GM18498 (cell line): ENCODE measurements at regions not wholly inside any gene's neighbourhood (a gene's known extent, or its start where the extent isn't known, plus 50 kb on each side); places are given as distances from the start of the nearest gene placed in this dataset.
"Not testable (repeated sequence)": the region's sequence is repeated elsewhere in the genome, so short reads cannot be mapped to it uniquely, and the experiment has no call there.

Experiments
- ATAC-seq: cut with Tn5 transposase; IDR thresholded peaks from one replicate; pipeline ENCODE4 v1.9.1; 2021; ENCODE audit warnings: mild to moderate bottlenecking, moderate library complexity; ENCODE audit not compliant: unreplicated experiment

DNA sequence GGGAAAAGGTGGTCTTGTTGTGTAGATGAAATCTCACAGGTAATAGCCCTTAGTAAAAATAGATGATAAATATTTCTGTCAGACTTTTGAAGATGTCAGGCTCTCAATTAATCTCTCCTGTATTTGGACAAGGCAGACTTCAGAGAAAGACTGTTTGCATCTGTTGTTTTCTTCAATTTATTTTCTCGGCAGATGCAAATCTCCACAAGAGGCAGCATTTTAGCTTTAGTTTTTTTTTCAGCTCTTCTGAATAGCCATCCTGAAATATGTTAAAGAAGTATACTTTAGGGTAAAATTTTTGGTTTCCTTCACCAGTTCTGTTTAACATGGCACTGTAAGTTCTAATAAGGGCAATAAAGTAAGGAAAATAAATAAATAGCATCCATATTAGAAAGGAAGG, 685.1 kb downstream of the SI start:
- ATAC-seq = no peak

DNA sequence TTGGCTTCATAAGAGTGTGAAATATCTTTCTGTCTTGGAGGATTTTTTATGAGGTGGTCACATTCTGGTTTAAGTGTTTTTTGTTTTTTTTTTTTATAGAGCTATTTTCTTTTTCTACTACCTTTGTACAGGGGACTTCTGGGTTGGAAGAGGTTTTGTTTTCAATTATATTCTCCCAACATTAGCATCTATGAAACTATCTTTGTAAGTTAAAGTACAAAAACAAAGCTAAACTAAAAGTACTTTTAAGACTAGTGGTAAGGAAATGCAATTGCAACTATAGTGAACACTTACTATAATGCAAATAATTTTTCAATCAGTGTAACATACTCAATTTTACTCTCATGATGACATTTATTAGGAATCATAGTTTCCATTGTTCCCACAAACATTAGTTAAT, 688.2 kb downstream of the SI start:
- no peak for ATAC-seq

DNA sequence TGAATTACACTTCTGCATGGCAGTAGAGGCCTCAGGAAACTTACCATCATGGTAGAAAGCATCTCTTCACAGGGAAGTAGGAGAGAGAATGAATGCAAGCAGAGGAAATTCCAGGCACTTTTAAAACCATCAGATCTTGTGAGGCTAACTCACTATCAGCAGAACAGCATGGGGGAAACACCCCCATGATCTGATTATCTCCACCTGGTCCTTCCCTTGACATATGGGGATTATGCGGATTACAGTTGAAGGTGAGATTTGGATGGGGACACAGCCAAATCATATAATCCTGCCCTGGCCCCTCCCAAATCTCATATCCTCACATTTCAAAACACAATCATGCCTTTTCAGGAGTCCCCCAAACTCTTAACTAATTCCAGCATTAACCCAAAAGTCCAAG, 691.1 kb downstream of the SI start:
- ATAC-seq = no peak

DNA sequence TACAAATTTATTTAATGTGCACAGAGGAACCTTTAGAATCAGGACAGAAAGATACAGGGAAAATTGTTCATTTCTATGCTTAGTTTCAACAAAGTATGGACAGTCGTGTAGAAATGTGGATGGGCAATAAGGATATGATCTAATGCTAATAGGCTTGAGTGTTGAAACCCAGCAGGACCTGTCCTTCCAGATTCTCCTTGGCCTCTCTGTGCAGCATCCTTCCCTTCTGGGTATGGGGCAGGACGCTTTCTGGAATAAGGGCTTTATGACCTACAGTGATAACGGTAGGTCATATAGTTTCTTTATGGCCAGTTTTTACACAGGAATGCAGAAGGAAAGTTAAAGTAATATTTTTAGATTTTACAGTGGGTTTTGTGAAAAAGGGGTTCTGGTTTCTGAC, 698.1 kb downstream of the SI start:
- ATAC-seq = no peak

DNA sequence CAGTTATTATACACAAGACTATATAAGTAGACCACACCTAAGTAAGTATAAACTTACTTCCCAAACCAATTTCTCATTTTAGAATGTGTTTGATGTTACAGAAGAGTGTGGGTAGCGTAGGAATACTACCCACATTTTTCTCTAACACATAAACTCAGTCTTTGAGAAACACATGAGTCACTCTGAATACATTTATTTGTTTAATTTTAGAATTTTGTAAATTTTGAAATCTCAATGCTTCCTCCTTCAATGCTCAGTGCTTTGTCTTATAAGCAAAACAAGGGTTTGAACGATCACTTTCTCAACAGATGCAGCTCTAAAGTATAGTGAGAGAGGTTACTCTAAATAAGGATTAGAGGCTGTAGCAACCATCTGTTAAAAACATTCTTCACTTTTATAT, 700.8 kb downstream of the SI start:
- ATAC-seq = no peak

DNA sequence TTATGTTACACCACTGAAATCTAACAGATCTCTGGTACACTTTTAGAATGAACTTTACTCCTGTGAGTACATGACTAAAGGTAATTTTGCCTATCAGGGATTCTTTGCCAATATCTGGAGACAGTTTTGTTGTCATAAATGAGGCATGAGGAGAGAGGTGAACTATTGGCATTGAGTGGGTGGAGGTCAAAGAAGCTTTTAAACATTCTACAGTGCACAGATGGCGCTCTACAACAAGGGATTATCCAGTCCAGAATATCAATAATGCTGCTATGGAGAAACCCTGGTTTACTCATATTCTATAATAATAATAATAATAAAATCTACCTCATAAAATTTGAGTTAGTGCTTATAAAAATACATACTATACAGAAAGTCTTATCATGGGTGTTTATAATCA, 702.3 kb downstream of the SI start:
- no peak for ATAC-seq

DNA sequence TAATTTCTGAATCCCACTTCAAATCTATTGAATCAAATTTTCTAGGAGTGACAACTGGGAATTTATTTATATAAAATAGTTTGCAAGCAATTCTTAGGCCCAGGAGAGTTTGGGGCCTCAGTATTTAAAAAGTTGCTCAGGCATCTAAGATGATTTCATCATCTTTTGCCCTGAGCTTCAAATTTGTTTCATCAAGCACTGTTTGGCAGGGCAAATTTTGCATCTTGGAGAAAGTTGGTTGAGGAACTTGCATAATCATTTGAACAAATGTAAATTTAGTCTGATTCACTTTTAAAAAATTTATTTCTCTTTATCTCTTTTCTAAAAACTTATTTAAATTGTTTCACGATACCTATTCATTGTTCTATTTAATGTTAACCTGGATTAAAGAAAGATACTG, 702.8 kb downstream of the SI start:
- no peak for ATAC-seq

DNA sequence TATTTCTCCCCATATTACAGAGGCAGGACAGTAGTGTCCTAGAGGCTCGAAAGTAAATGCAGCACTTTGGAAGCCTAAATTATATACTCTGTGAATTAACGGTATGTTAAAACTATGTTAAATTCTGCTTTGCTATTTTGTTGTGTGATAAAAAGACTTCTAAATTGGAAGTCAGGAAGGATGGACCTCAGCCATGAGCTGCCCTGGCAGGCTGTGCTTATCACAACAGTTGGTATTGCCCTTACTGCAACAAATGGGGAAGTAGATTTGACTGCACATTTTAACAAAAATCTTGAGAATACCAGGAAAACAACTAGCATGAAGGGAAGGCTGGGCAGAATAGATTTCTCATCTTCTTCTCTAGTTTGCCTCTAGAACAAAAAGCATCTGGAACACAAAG, 706.6 kb downstream of the SI start:
- ATAC-seq = no peak

DNA sequence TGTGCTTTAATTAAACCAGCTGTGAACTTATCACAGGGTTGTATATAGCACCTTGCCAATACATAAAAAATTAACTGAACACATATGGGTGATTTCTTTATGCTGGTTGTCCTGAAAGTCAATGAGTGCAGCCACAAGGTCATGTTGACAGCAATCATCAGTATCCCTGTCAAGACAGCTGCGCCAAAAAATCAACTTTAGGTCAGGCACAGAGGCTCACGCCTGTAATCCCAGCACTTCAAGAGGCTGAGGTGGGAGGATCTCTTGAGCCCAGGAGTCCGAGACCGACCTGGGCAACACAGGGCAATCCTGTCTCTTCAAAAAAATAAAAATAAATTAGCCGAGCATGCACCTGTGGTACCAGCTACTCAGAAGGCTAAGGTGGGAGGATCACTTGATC, 707.3 kb downstream of the SI start:
- no peak for ATAC-seq

DNA sequence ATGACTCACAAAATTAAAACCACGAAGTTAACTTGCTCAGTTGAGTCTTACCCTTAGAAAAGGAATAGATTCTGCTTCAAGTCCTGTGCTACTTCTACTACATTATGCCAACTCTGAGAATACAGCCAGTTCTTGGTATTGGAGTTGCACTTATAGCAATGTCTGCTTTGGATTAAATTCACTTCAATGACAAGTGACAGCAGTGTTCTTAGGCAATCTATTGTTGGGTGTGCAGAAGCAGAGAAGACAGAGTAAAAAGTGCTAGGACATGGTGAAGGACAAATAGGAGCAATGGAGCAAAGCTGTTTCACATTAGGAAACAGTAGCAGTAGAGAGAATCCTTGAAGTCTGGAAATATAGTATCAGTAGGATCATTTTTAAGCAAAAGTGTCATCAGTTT, 713.1 kb downstream of the SI start:
- ATAC-seq = no peak

DNA sequence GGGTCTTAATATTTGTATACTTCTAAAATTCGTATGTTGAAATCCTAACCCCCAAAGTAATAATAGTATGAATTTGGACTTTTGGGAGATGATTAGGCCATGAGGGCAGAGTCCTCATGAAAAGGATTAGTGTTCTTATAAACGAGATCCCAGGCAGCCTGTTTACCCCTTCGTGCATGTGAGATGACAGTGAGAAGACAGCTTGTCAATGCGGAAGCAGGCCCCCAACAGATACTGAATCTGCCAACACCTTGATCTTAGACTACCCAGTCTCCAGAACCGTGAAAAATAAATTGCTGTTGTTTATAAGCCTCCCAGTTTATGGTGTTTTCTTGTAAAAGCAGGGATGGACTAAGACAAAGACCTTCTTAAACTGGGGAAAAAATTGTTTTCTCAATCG, 714.2 kb downstream of the SI start:
- ATAC-seq = no peak

DNA sequence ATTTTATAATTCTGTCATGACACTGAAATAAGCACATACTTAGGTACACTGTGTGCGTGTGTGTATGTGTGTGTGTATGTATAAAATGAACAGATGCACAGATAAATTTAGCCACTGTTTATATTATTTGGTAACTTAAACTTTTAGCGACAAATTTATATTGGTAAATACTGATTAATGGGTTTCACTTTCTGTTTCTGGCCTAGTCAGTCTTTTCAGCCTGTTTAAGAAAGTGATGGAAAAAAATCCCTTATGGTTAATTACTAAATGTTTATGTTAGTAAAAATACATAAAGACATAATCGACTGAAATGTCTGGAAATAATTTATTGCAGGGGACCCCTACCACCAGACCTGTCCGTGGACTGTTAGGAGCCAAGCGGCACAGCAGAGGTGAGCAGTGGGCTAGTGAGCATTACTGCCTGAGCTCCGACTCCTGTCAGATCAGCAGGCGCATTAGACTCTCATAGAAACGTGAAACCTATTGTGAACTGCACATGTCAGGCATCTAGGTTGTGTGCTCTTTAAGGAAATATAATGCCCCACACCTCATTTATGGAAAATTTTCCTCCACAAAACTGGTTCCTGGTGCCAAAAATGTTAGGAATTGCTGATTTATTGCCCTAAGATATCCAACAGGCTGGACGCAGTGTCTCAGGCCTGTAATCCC, 717.4 kb downstream of the SI start:
- no peak for ATAC-seq

DNA sequence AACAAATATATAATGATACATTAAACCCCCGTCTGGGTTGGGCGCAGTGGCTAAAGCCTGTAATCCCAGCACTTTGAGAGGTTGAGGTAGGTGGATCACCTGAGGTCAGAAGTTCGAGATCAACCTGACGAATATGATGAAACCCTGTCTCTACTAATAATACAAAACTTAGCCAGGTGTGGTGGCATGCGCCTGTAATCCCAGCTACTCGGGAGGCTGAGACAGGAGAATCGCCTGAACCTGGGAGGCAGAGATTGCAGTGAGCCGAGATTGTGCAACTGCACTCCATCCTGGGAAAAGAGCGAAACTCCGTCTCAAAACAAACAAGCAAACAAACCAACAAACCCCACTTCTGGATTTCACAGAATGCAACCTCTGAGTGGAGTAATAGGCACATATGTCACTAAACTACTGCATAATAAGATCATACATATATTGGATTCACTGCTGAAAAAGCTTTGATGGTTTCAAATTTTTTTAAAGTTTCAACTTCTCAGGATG, 718.2 kb downstream of the SI start:
- ATAC-seq = no peak

DNA sequence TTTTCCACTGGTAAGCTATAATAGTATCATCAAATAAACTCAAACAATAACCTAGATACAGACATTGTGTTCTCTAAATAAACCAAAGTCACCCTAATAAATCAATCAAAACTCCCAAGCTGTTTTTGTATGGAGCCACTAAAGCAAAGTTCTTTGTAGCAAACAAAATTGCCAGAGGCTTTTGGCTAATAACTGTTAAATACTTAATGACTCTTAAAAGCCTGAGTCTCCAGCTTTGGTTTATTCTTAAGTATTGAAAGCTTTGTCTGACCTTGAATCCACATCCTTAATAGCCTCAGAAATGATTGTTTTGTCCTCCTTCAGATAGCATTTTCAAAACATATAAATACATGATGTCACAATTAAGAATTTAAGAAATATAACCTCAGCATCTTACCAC, 725.3 kb downstream of the SI start:
- no peak for ATAC-seq

DNA sequence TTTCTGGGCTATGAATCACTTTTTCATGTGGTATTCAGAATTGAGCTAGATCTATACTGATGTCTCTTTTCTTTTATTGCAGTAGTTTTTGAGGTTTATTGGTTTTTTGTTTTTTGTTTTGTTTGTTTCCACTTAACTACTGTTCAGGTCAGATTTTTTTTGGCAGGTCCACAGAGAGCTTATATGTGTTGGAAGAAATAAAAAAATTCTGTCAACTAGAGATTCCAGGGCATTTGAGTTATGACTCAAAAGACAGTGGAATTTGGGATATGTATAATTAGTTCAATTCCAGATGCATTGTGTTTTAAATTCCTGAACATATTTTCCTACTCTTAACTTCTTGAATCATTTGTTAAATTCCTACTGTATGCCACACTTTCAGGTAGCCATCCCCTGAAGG, 727.2 kb downstream of the SI start:
- no peak for ATAC-seq

DNA sequence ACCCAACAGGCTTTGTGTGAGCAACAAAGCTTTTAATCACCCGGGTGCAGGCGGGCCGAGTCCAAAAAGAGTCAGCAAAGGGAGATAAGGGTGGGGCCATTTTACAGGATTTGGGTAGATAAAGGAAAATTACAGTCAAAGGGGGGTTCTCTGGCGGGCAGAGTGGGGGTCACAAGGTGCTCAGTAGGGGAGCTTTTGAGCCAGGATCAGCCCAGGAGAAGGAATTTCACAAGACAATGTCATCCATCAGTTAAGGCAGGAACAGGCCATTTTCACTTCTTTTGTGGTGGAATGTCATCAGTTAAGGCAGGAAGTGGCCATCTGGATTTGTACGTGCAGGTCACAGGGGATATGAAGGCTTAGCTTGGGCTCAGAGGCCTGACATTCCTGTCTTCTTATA, 736.1 kb downstream of the SI start:
- not testable (repeated sequence) for ATAC-seq

DNA sequence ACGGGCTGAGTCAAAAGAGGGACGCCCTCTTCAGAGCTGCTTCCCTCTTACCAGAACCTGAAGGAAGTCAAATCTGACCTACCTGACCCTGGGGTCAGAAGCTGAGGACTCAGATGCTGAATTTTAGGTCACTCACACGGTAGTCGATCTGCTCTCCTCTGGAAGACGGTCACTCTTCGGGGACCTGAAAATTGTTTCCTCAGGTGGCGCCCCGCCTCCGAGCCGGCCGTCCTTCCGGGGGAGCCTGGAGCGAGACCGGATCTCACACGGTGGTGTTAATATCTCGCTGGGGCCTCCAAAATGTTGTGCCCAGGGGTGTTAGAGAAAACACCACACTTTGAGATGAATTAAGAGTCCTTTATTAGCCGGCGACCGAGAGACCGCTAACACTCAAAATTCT, 737.2 kb downstream of the SI start:
- ATAC-seq = no peak

DNA sequence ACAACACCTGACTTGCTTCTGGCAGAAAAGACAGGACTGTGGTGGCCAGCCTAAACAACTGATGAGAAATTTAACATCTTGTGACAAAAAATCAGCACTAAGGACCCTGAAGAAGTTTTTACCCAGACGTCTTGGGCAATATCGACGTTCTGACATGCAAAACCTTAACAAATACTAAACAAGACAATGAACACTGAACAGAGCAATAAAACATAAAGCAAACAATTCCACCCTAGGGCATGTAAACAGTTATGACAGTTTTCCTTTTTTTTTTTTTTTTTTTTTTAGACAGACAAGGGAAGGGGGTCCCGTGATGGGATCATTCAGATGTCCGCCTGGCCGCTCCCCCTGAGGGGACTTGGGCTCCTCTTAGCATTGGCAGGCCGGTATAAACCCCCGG, 738.0 kb downstream of the SI start:
- no peak for ATAC-seq

DNA sequence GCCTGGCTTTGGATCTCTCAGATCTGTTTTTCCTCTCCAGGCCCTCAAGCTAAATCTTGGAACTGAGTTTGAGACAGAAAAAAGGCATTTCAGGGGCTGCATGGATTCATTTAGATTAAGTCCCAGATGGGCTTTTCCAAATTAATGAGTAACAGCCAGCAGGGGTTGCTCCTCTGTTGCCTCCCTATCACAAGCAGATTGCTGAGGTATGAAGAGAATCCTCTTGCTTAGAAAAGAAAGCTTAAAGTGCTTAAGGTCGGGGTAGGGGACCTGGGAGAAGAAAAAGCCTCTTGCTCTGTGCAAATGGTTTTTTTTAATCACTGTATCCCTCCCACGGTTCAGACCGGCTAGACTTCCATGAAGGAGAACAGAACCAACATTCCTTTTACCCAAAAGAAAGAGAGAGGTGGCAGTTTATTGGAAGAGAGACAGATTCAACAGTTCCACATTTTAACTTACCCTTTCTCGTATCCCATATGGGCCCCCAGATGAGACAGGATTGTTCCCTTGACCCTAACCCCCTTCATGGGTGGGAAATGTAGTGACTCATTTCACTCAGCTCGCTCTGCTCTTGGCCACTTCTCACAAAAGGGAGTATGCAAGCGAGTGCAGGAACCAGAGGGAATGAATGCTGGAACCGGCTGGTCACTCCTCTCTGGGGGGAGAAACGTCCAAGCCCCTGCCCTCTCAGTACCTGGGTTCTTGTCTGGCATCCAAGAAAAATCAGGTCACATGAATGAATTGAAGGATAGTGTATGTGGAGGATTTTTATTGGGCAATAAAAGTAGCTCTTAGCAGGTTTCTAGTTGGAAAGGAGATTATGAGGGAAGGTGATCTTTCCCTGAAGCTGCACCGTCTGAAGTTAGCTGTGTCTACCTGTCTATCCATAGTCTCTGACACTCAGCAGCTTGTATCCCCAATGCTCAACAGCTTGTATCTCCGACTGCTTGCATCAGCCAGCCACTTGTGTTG, 745.2 kb downstream of the SI start:
- ATAC-seq = no peak

DNA sequence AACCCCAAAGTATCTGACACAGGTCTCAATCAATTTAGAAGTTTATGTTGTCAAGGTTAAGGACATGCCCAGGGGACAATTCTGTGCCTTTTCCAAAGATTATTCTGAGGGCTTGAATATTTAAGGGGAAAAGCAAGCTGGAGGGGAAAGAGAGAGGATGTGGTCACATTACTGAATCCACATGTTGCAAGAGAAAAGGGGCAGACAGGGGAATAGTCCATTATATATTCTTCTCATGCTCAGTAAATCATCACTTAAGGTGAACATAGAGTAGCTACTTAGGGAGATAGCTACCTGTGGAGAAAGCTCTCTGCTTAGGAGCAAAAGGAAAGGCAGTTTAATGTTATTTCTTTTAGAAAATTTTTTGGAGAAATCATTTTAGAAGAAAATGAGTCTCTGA, 751.6 kb downstream of the SI start:
- no peak for ATAC-seq

DNA sequence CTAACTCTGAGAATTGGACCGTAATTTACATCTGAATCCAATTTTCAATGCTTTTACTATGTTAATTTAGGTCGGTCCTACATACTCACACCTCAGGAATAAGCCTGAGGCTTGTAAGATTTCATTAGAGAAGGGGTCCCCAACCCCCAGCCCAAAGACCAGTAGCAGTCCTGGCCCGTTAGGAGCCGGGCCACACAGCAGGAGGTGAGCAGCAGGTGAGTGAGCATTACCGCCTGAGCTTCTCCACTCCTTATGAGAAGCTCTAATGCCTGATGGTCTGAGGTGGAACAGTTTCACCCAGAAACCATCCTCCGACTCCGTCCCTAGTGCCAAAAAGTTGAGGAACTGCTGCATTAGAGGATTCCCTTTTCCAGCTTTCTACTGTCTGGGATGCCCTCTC, 757.3 kb downstream of the SI start:
- ATAC-seq = no peak

DNA sequence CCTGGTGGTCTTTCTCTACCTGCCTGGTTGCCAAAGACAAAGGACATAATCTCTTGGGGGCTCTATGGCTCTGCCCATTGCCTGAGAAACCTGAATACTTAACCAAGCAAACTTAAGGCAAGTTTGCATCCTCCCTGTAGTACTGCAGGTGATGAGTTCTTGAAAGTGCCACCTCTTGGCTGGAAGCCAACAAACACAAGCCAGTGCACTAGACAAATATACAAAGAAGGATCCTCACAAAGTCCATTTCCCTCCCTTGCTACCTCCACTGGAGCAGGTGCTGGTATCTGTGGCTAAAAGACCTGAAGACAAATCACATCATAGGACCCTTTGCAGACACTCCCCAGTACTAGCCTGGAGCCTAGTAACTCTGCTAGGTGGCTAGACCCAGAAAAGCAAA, 772.3 kb downstream of the SI start:
- ATAC-seq = no peak
